GM19324 (cell line): ENCODE measurements at regions not wholly inside any gene's neighbourhood (a gene's known extent, or its start where the extent isn't known, plus 50 kb on each side); places are given as distances from the start of the nearest gene placed in this dataset.
"Not testable (repeated sequence)": the region's sequence is repeated elsewhere in the genome, so short reads cannot be mapped to it uniquely, and the experiment has no call there.

Experiments used
- ATAC-seq: cut with Tn5 transposase; IDR thresholded peaks from one replicate; pipeline ENCODE4 v1.9.1; 2021; ENCODE audit warnings: mild to moderate bottlenecking, moderate library complexity; ENCODE audit not compliant: unreplicated experiment, low FRiP score

DNA sequence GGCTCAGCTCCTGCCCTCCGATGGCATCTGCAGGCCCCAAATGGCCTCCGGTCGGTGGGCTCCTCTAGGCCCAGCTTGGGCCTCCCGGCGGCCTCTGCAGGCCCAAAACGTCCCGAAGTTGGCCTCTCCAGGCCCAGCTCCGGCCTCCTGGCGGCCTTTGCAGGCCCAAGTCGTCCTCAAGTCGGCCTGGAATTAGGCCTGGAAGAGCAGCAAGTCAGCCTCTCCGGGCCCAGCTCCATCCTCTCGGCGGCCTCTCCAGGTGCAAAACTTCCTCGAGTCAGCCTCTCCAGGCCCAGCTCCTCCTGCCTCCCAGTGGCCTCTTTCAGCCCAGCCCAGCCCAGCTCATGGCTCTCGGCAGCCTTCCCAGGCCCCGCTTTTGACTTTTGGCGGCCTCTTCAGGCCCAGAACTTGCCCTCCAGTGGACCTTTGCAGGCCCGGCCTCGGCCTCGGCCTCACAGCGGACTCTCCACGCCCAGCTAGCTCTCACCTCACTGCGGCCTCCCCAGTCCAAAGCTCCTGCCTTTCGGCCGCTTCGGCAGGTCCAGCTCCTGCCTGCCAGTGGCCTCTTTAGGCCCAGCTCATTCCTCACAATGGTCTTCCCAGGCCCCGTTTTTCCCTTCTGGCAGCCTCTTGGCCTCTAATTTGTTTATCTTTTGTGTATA is 357.3 kb downstream of the ZNF37A start:
- not testable (repeated sequence) for ATAC-seq
